A549 (cell line): ENCODE measurements at regions not wholly inside any gene's neighbourhood (a gene's known extent, or its start where the extent isn't known, plus 50 kb on each side); places are given as distances from the start of the nearest gene placed in this dataset.

Source experiments
- ATAC-seq, 2 experiments: fragments of 200-7000 bp in 1 of 2; fragments of >200 bp in 1 of 2; cut with Nextera tagmentation in 1 of 2; cut with Tn5 transposase in 1 of 2; 3 replicates each; pipeline versions ENCODE4 v1.8.0 to v1.9.1; 2018 to 2020; ENCODE audit warnings: mild to moderate bottlenecking in 1 of 2, moderate library complexity in 1 of 2
- CTCF ChIA-PET: fragments of 300-600 bp; sonication (Branson Sonifier 250); formaldehyde crosslinking; extraction: SDS; loops from one replicate; lab custom pipeline; 2021; ENCODE audit warnings: antibody characterized with exemption, inconsistent platforms; lab: Yijun Ruan, JAX
- POLR2A ChIA-PET: fragments of 350-600 bp; formaldehyde crosslinking; extraction: SDS; loops from one replicate; lab custom pipeline; 2021; ENCODE audit warnings: antibody characterized with exemption, inconsistent platforms; lab: Yijun Ruan, JAX
- DNase-seq, 2 experiments: peaks; one replicate each; pipeline versions ENCODE4 v3.0.0 to v3.0.0-alpha.2; 2011 to 2016; ENCODE audit warnings: low read depth in 1 of 2, low spot score in 1 of 2
- FAIRE-seq: peaks from 2 replicates; lab custom pipeline; 2011; peaks lifted over from hg19 to GRCh38; lab: Jason Lieb, UNC
- H3K27ac ChIP-seq, 2 experiments: fragments of >200 bp; sonication (Bioruptor Twin); formaldehyde crosslinking; 3 replicates each; pipeline ENCODE4 v1.5.1; 2016 to 2017
- H3K4me1 ChIP-seq: fragments of >200 bp; sonication (Bioruptor Twin); formaldehyde crosslinking; 3 replicates; pipeline ENCODE4 v1.6.1; 2016
- H3K4me2 ChIP-seq: fragments of >200 bp; sonication (Bioruptor Twin); formaldehyde crosslinking; 3 replicates; pipeline ENCODE4 v1.6.1; 2016
- H3K4me3 ChIP-seq: fragments of >200 bp; sonication (Bioruptor Twin); formaldehyde crosslinking; 3 replicates; pipeline ENCODE4 v1.5.1; 2016
- H3K9me3 ChIP-seq: fragments of >200 bp; sonication (Bioruptor Twin); formaldehyde crosslinking; 3 replicates; pipeline ENCODE4 v1.6.1; 2016
- BCL3 ChIP-seq: fragments of >200 bp; sonication (Bioruptor Twin); formaldehyde crosslinking; IDR thresholded peaks from 3 replicates; pipeline ENCODE4 v1.6.1; 2016
- CBX2 ChIP-seq: fragments of 200-600 bp; sonication (generic); IDR thresholded peaks from 2 replicates; pipeline ENCODE4 v1.6.1; 2016; ENCODE audit warnings: low read depth, mild to moderate bottlenecking, borderline replicate concordance
- CBX8 ChIP-seq: fragments of 200-600 bp; sonication (generic); IDR thresholded peaks from 2 replicates; pipeline ENCODE4 v1.6.1; 2016
- CEBPB ChIP-seq, 2 experiments: fragments of >200 bp in 1 of 2; sonication (Bioruptor Twin) in 1 of 2; formaldehyde crosslinking in 1 of 2; IDR thresholded peaks; 2 replicates each; pipeline ENCODE4 v1.6.1; 2012 to 2016
- E2F6 ChIP-seq: IDR thresholded peaks from 2 replicates; pipeline ENCODE4 v1.6.1; 2012; ENCODE audit warnings: low read depth, borderline replicate concordance
- EP300 ChIP-seq, 2 experiments: fragments of >200 bp; sonication (Bioruptor Twin); formaldehyde crosslinking; IDR thresholded peaks; 2 replicates in 1 of 2; 3 replicates in 1 of 2; pipeline ENCODE4 v1.6.1; 2016 to 2017
- ESRRA ChIP-seq: fragments of 150-350 bp; IDR thresholded peaks from 2 replicates; pipeline ENCODE4 v1.6.1; 2014; ENCODE audit warnings: mild to moderate bottlenecking, low read length, borderline replicate concordance
- FOSB ChIP-seq: fragments of 250-450 bp; sonication (Bioruptor Pico); IDR thresholded peaks from 2 replicates; pipeline ENCODE4 v1.5.0; 2020; ENCODE audit warnings: mild to moderate bottlenecking, moderate library complexity
- FOSL2 ChIP-seq, 2 experiments: fragments of 450-650 bp in 1 of 2; fragments of >200 bp in 1 of 2; sonication (Bioruptor Twin) in 1 of 2; formaldehyde crosslinking; IDR thresholded peaks; 2 replicates each; pipeline versions ENCODE4 v1.5.0 to v1.6.1; 2016 to 2020; ENCODE audit warnings: mild to moderate bottlenecking in 1 of 2, moderate library complexity in 1 of 2
- GATA3 ChIP-seq: IDR thresholded peaks from 2 replicates; pipeline ENCODE4 v1.6.1; 2012; ENCODE audit warnings: borderline replicate concordance
- HDAC2 ChIP-seq: fragments of 200-600 bp; sonication (generic); IDR thresholded peaks from 2 replicates; pipeline ENCODE4 v1.6.1; 2016
- HES2 ChIP-seq: fragments of >200 bp; sonication (Bioruptor Twin); formaldehyde crosslinking; IDR thresholded peaks from 2 replicates; pipeline ENCODE4 v1.6.1; 2016
- HOXA7 ChIP-seq: fragments of 250-450 bp; sonication (Bioruptor Pico); IDR thresholded peaks from 2 replicates; pipeline ENCODE4 v1.5.0; 2020; ENCODE audit warnings: mild to moderate bottlenecking, moderate library complexity
- HOXB13 ChIP-seq: fragments of 250-450 bp; sonication (Bioruptor Pico); IDR thresholded peaks from 2 replicates; pipeline ENCODE4 v1.5.0; 2020; ENCODE audit warnings: low read depth, mild to moderate bottlenecking, moderate library complexity
- HOXB5 ChIP-seq: fragments of 250-450 bp; sonication (Bioruptor Pico); IDR thresholded peaks from 2 replicates; pipeline ENCODE4 v1.5.0; 2020; ENCODE audit warnings: mild to moderate bottlenecking, moderate library complexity
- JUN ChIP-seq, 2 experiments: fragments of >200 bp; sonication (Bioruptor Twin); formaldehyde crosslinking; IDR thresholded peaks; 2 replicates in 1 of 2; 3 replicates in 1 of 2; pipeline ENCODE4 v1.6.1; 2016 to 2017
- JUNB ChIP-seq: fragments of >200 bp; sonication (Bioruptor Twin); formaldehyde crosslinking; IDR thresholded peaks from 2 replicates; pipeline ENCODE4 v1.6.1; 2016
- KDM1A ChIP-seq: fragments of 200-600 bp; sonication (generic); IDR thresholded peaks from 2 replicates; pipeline ENCODE4 v1.6.1; 2016; ENCODE audit warnings: low read depth, mild to moderate bottlenecking
- KDM5A ChIP-seq: fragments of 200-600 bp; sonication (generic); IDR thresholded peaks from 2 replicates; pipeline ENCODE4 v1.6.1; 2016; ENCODE audit warnings: antibody characterized with exemption, mild to moderate bottlenecking
- MAFK ChIP-seq: fragments of 450-650 bp; IDR thresholded peaks from 2 replicates; pipeline ENCODE4 v1.6.1; 2014; ENCODE audit not compliant: partially characterized antibody
- NFE2L2 ChIP-seq: fragments of 150-350 bp; conservative IDR thresholded peaks from 2 replicates; pipeline ENCODE4 v1.6.1; 2014; ENCODE audit warnings: low read length
- POLR2A ChIP-seq: IDR thresholded peaks from 2 replicates; pipeline ENCODE4 v1.6.1; 2012; ENCODE audit warnings: mild to moderate bottlenecking, low read length
- POLR2AphosphoS2 ChIP-seq: conservative IDR thresholded peaks from 2 replicates; pipeline ENCODE4 v1.6.1; 2012; ENCODE audit warnings: low read length, improper control_type of control experiment, inconsistent platforms
- RAD21 ChIP-seq, 2 experiments: fragments of >200 bp in 1 of 2; sonication (Bioruptor Twin) in 1 of 2; formaldehyde crosslinking in 1 of 2; IDR thresholded peaks in 1 of 2; conservative IDR thresholded peaks in 1 of 2; 2 replicates in 1 of 2; 3 replicates in 1 of 2; pipeline ENCODE4 v1.6.1; 2012 to 2018; ENCODE audit warnings: inconsistent platforms in 1 of 2
- RCOR1 ChIP-seq: fragments of 150-350 bp; IDR thresholded peaks from 2 replicates; pipeline ENCODE4 v1.6.1; 2014; ENCODE audit warnings: antibody characterized with exemption, low read length, low read depth
- RFX5 ChIP-seq: fragments of 450-650 bp; IDR thresholded peaks from 2 replicates; pipeline ENCODE4 v1.7.1; 2014; ENCODE audit warnings: antibody characterized with exemption, mild to moderate bottlenecking, moderate library complexity
- RNF2 ChIP-seq: fragments of 200-600 bp; sonication (generic); IDR thresholded peaks from 2 replicates; pipeline ENCODE4 v1.6.1; 2016; ENCODE audit warnings: low read depth, mild to moderate bottlenecking, antibody characterized with exemption, moderate library complexity, borderline replicate concordance
- SREBF2 ChIP-seq: fragments of 450-650 bp; IDR thresholded peaks from 2 replicates; pipeline ENCODE4 v1.6.1; 2014; ENCODE audit warnings: mild to moderate bottlenecking, moderate library complexity
- TFCP2L1 ChIP-seq: fragments of 250-450 bp; sonication (Bioruptor Pico); IDR thresholded peaks from 2 replicates; pipeline ENCODE4 v1.5.0; 2021; ENCODE audit warnings: mild to moderate bottlenecking
- TP53 ChIP-seq: fragments of 250-450 bp; sonication (Bioruptor Pico); IDR thresholded peaks from 2 replicates; pipeline ENCODE4 v1.5.0; 2021; ENCODE audit warnings: mild to moderate bottlenecking, moderate library complexity
- ZC3H11A ChIP-seq: fragments of 450-650 bp; IDR thresholded peaks from 2 replicates; pipeline ENCODE4 v1.6.1; 2014; ENCODE audit warnings: antibody characterized with exemption, mild to moderate bottlenecking
- ZFP36 ChIP-seq: fragments of 450-650 bp; IDR thresholded peaks from 2 replicates; pipeline ENCODE4 v1.6.1; 2014; ENCODE audit warnings: borderline replicate concordance; ENCODE audit not compliant: partially characterized antibody
- WGBS: methylation state at CpG from one replicate; pipeline ENCODE4 v1.1.6; 2017; ENCODE audit errors: missing lambda C conversion rate; 5-methylcytosine and 5-hydroxymethylcytosine counted together
- TF ChIP-seq, protein P1 (sequence below): fragments of 250-450 bp; sonication (Bioruptor Pico); IDR thresholded peaks from 2 replicates; pipeline ENCODE4 v1.5.0; 2021; ENCODE audit warnings: mild to moderate bottlenecking, moderate library complexity, borderline replicate concordance
- TF ChIP-seq, protein P2 (sequence below): IDR thresholded peaks from 2 replicates; pipeline ENCODE4 v1.6.1; 2012

DNA sequence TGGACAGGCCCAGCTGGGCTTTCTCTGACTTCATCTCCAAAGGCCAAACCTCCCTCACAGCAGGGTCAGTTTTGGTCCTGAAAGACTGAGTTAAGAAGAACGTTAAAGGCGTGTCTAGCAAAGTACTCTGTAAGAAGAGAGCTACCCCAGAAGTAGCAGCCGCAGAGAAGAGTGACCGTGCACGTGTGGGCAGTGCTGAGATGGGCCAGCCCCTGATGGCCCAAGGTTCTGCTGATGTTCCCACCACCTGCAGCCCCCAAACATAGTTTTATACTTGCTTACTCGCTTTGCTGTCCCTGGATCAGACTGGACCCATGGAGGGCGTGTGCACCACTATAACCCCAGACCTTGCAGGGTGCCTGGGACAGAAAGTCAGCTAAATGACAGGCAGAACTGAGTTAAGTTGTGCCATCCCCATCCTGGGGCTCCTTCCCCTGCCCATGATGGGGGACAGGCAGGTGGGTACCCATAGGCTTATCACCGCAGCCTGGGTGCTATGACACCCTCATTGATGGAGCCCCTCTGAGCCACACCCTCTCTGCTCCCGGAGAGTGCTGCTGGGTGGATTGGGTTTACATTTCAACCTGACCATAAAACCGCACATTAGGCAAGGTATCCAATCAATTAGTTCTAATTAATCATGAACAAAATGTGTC lies 367.3 kb upstream of the HS6ST1 start:
- ChIA-PET POLR2A (no interaction called here), CTCF (no interaction called here)

GRCh38 chr2:128686497-128686859 lies 367.8 kb upstream of the HS6ST1 start:
- no peaks in the 10 kb centered on the region for H3K4me1 ChIP-seq
- H3K9me3 ChIP-seq, result no peaks in the 10 kb centered on the region
- H3K4me3 ChIP-seq, result no peak overlapping the region
- no peak overlapping the region for H3K4me2 ChIP-seq
- TF ChIP-seq JUN (IDR thresholded peaks at IDR 0.05) (no peak), SREBF2 (no peak), HES2 (no peak), POLR2A (no peak), BCL3 (no peak), RFX5 (no peak), MAFK (no peak), CBX8 (no peak), FOSL2 (IDR thresholded peaks at IDR 0.05) (no peak), FOSL2 (CRISPR knock-in tag; IDR thresholded peaks at IDR 0.05) (no peak), HOXA7 (no peak), ZC3H11A (no peak), RNF2 (no peak), ZFP36 (no peak), CBX2 (no peak), RAD21 (conservative IDR thresholded peaks at IDR 0.05 in 1 of 2, IDR thresholded peaks at IDR 0.05 in 1 of 2) (no peak), GATA3 (no peak), CEBPB (IDR thresholded peaks at IDR 0.05) (no peak), HDAC2 (no peak), HOXB5 (CRISPR knock-in tag) (no peak)
- TF ChIP-seq, protein P1, sequence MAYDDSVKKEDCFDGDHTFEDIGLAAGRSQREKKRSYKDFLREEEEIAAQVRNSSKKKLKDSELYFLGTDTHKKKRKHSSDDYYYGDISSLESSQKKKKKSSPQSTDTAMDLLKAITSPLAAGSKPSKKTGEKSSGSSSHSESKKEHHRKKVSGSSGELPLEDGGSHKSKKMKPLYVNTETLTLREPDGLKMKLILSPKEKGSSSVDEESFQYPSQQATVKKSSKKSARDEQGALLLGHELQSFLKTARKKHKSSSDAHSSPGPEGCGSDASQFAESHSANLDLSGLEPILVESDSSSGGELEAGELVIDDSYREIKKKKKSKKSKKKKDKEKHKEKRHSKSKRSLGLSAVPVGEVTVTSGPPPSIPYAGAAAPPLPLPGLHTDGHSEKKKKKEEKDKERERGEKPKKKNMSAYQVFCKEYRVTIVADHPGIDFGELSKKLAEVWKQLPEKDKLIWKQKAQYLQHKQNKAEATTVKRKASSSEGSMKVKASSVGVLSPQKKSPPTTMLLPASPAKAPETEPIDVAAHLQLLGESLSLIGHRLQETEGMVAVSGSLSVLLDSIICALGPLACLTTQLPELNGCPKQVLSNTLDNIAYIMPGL (CRISPR knock-in tag), result no peak
- CTCF ChIA-PET, result no interaction called here
- no peak for FAIRE-seq
- DNase-seq, result no peak
- ATAC-seq, result no peak
- 10% methylated on average over 4 of the region's 4 CpGs for WGBS
- POLR2A ChIA-PET, result no interaction called here
- no peak overlapping the region for H3K27ac ChIP-seq

More for the DNA sequence above, 367.3 kb upstream of the HS6ST1 start:
- no peak for TF ChIP-seq GATA3
- no peak for TF ChIP-seq KDM1A
- TF ChIP-seq RCOR1, result no peak
- TF ChIP-seq NFE2L2, result no peak
- TF ChIP-seq JUNB, result no peak
- TF ChIP-seq, protein P1 (CRISPR knock-in tag), result no peak
- TF ChIP-seq KDM5A, result no peak
- no peak for TF ChIP-seq HOXB13 (CRISPR knock-in tag)
- TF ChIP-seq CBX8, result no peak
- no peak for TF ChIP-seq ZFP36
- no peak for TF ChIP-seq TFCP2L1 (CRISPR knock-in tag)
- no peak for TF ChIP-seq POLR2AphosphoS2
- TF ChIP-seq HDAC2, result no peak
- TF ChIP-seq E2F6, result no peak
- TF ChIP-seq, protein P2, sequence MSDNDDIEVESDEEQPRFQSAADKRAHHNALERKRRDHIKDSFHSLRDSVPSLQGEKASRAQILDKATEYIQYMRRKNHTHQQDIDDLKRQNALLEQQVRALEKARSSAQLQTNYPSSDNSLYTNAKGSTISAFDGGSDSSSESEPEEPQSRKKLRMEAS, result no peak
- TF ChIP-seq EP300 (IDR thresholded peaks at IDR 0.05), result no peak
- TF ChIP-seq ESRRA, result no peak
- no peak for TF ChIP-seq TP53 (CRISPR knock-in tag)
- TF ChIP-seq RNF2, result no peak
- no peak for TF ChIP-seq FOSB (CRISPR knock-in tag)
- Histone ChIP-seq H3K4me1 (no peaks in the 10 kb centered on the region), H3K4me2 (no peak overlapping the region), H3K9me3 (no peaks in the 10 kb centered on the region), H3K27ac (no peak overlapping the region), H3K4me3 (no peak overlapping the region)
- 42% methylated on average over 10 of the region's 10 CpGs for WGBS
- DNase-seq, result no peak
- FAIRE-seq, result no peak
- ATAC-seq, result no peak
